Endometrium (tissue), 2 donors: ENCODE measurements at regions not wholly inside any gene's neighbourhood (a gene's known extent, or its start where the extent isn't known, plus 50 kb on each side); places are given as distances from the start of the nearest gene placed in this dataset.

Experiments used
- FAIRE-seq: peaks from 2 replicates; lab custom pipeline; 2012; peaks lifted over from hg19 to GRCh38; lab: Jason Lieb, UNC
- donor health status: control.
- donor health status: control.

GRCh38 chr20:50408526-50409364 is 101.4 kb upstream of the PTPN1 start:
- no peak for FAIRE-seq

- FAIRE-seq: no peak
Observed at GRCh38 chr20:50409495-50409894, 100.7 kb upstream of the PTPN1 start.

GRCh38 chr20:50410343-50410742 is 99.8 kb upstream of the PTPN1 start:
- FAIRE-seq: no peak

- FAIRE-seq: no peak
Observed at GRCh38 chr20:50412069-50412468, 98.1 kb upstream of the PTPN1 start.

GRCh38 chr20:50412499-50412898 is 97.7 kb upstream of the PTPN1 start:
- FAIRE-seq: no peak

- FAIRE-seq: no peak
Observed at GRCh38 chr20:50413088-50413500, 97.1 kb upstream of the PTPN1 start.

- FAIRE-seq: no peak
Observed at GRCh38 chr20:50415021-50415515, 95.1 kb upstream of the PTPN1 start.

- FAIRE-seq: no peak
Observed at GRCh38 chr20:50415516-50416268, 94.5 kb upstream of the PTPN1 start.

- no peak for FAIRE-seq
Observed at GRCh38 chr20:50416269-50417022, 93.7 kb upstream of the PTPN1 start.

- no peak for FAIRE-seq
Observed at GRCh38 chr20:50417023-50417329, 93.2 kb upstream of the PTPN1 start.

- no peak for FAIRE-seq
Observed at GRCh38 chr20:50417484-50418235, 92.5 kb upstream of the PTPN1 start.

GRCh38 chr20:50418890-50419642 is 91.1 kb upstream of the PTPN1 start:
- no peak for FAIRE-seq

- no peak for FAIRE-seq
Observed at GRCh38 chr20:50420380-50420779, 89.8 kb upstream of the PTPN1 start.

GRCh38 chr20:50421356-50422340 is 88.5 kb upstream of the PTPN1 start:
- no peak for FAIRE-seq

- FAIRE-seq: no peak
Observed at GRCh38 chr20:50423758-50424157, 86.4 kb upstream of the PTPN1 start.

GRCh38 chr20:50425076-50425475 is 85.1 kb upstream of the PTPN1 start:
- no peak for FAIRE-seq

- no peak for FAIRE-seq
Observed at GRCh38 chr20:50426866-50427718, 83.1 kb upstream of the PTPN1 start.

GRCh38 chr20:50427719-50428083 is 82.5 kb upstream of the PTPN1 start:
- FAIRE-seq: no peak
